ENCODE measurements at regions not wholly inside any gene's neighbourhood (a gene's known extent, or its start where the extent isn't known, plus 50 kb on each side); places are given as distances from the start of the nearest gene placed in this dataset.

DNA sequence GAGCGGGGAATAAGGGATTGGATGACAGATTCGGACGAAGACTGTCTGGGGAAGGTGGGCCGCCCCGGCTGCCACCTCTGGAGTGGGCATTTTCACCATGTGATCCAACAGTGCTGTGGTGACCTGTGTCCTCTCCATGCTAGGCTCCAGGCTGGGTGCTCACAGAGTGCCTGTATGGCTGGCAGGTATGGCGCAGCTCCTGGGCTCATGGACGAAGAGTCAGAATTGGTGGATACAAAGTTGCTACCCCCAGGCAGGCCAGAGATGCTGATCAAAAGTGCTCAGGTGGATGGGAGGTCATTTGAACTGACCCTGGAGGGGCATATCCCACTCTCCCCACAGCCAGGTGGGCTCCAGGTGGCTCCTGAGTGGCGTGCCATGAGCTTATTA, 111.3 kb upstream of the UQCRFS1 start:
- no peak for DNase-seq (ENCODE audit: low read depth)
- no peak for TF ChIP-seq CTCF (conservative IDR thresholded peaks at IDR 0.05; ENCODE audit: control insufficient read depth, insufficient read depth, low read depth, low read length)
- H3K4me3 ChIP-seq (ENCODE audit: control insufficient read depth, low read depth, low read length), result no peak overlapping the region

- no peak for TF ChIP-seq CTCF (conservative IDR thresholded peaks at IDR 0.05; ENCODE audit: control insufficient read depth, insufficient read depth, low read depth, low read length)
- H3K4me3 ChIP-seq (ENCODE audit: control insufficient read depth, low read depth, low read length), result no peak overlapping the region
- no peak for DNase-seq (ENCODE audit: low read depth)
Measured at GRCh38 chr19:29324717-29325116, 111.8 kb upstream of the UQCRFS1 start.

GRCh38 chr19:29325241-29325975, 112.5 kb upstream of the UQCRFS1 start:
- no peak for TF ChIP-seq CTCF (conservative IDR thresholded peaks at IDR 0.05; ENCODE audit: control insufficient read depth, insufficient read depth, low read depth, low read length)
- no peak for DNase-seq (ENCODE audit: low read depth)

GRCh38 chr19:29326351-29326750, 113.4 kb upstream of the UQCRFS1 start:
- no peak for TF ChIP-seq CTCF (conservative IDR thresholded peaks at IDR 0.05; ENCODE audit: control insufficient read depth, insufficient read depth, low read depth, low read length)
- DNase-seq (ENCODE audit: low read depth), result no peak
- H3K4me3 ChIP-seq (ENCODE audit: control insufficient read depth, low read depth, low read length), result no peak overlapping the region

More at GRCh38 chr19:29325241-29325975, 112.5 kb upstream of the UQCRFS1 start:
- H3K4me3 ChIP-seq (ENCODE audit: control insufficient read depth, low read depth, low read length), result no peak overlapping the region

GRCh38 chr19:29326849-29327840, 114.2 kb upstream of the UQCRFS1 start:
- no peak overlapping the region for H3K4me3 ChIP-seq (ENCODE audit: control insufficient read depth, low read depth, low read length)
- TF ChIP-seq CTCF (conservative IDR thresholded peaks at IDR 0.05; ENCODE audit: control insufficient read depth, insufficient read depth, low read depth, low read length), result no peak
- no peak for DNase-seq (ENCODE audit: low read depth)

GRCh38 chr19:29328586-29328985, 115.6 kb upstream of the UQCRFS1 start:
- H3K4me3 ChIP-seq (ENCODE audit: control insufficient read depth, low read depth, low read length), result no peak overlapping the region
- no peak for DNase-seq (ENCODE audit: low read depth)
- TF ChIP-seq CTCF (conservative IDR thresholded peaks at IDR 0.05; ENCODE audit: control insufficient read depth, insufficient read depth, low read depth, low read length), result no peak
